Vagina (tissue), 2 donors: ENCODE measurements at regions not wholly inside any gene's neighbourhood (a gene's known extent, or its start where the extent isn't known, plus 50 kb on each side); places are given as distances from the start of the nearest gene placed in this dataset.
A peak's percentile ranks its signal among the peaks of the same experiment; 100 is the strongest.

Experiments used
- DNase-seq, 2 donors: peaks; one replicate each; pipeline ENCODE4 v3.0.0-alpha.2; 2017; ENCODE audit errors: extremely low spot score in 2 of 2
- H3K27ac ChIP-seq: fragments of 200-600 bp; sonication (generic); one replicate; pipeline ENCODE4 v1.5.1; 2019
- H3K27me3 ChIP-seq: fragments of 200-600 bp; sonication (generic); one replicate; pipeline ENCODE4 v1.5.1; 2019
- H3K36me3 ChIP-seq, 2 donors: fragments of 200-600 bp; sonication (generic); one replicate each; pipeline ENCODE4 v1.5.1; 2017 to 2019
- H3K4me1 ChIP-seq: fragments of 200-600 bp; sonication (generic); one replicate; pipeline ENCODE4 v1.5.1; 2019
- H3K4me3 ChIP-seq, 2 donors: fragments of 200-600 bp; sonication (generic); 1 replicate in 1 of 2; 2 replicates in 1 of 2; pipeline ENCODE4 v1.5.1; 2016 to 2019
- H3K9me3 ChIP-seq: fragments of 200-600 bp; sonication (generic); one replicate; pipeline ENCODE4 v1.5.1; 2019
- CTCF ChIP-seq, 3 experiments: fragments of 450-650 bp in 2 of 3; fragments of 200-600 bp in 1 of 3; sonication (generic) in 1 of 3; IDR thresholded peaks; one replicate each; pipeline ENCODE4 v1.5.1; 2017 to 2019; ENCODE audit warnings: antibody characterized with exemption in 3 of 3, mild to moderate bottlenecking in 2 of 3, moderate library complexity in 2 of 3
- POLR2A ChIP-seq, 2 donors: fragments of 450-650 bp; IDR thresholded peaks; one replicate each; pipeline ENCODE4 v1.6.1; 2017; ENCODE audit warnings: antibody characterized with exemption in 2 of 2, mild to moderate bottlenecking in 2 of 2, moderate library complexity in 2 of 2
- POLR2AphosphoS5 ChIP-seq, 2 donors: sonication (generic); formaldehyde crosslinking; IDR thresholded peaks; one replicate each; pipeline ENCODE4 v1.9.0; 2017; ENCODE audit warnings: antibody characterized with exemption in 2 of 2, mild to moderate bottlenecking in 2 of 2, low read depth in 1 of 2; ENCODE audit not compliant: insufficient read depth in 1 of 2
- intact Hi-C: fragments of 100-400 bp; cut with DNase I; formaldehyde crosslinking; loops from one replicate; pipeline ENCODE4 v1.15.1; 2023

GRCh38 chr5:107284822-107285525 lies 385.8 kb downstream of the EFNA5 start:
- Histone ChIP-seq H3K36me3 (no peaks in the 10 kb centered on the region), H3K4me3 (no peak overlapping the region), H3K4me1 (peaks cover under 1% of the 10 kb centered on the region), H3K27ac (no peak overlapping the region), H3K9me3 (no peaks in the 10 kb centered on the region), H3K27me3 (no peaks in the 10 kb centered on the region)
- intact Hi-C loops, result no loop called here
- TF ChIP-seq CTCF (IDR thresholded peaks at IDR 0.05) (no peak), POLR2AphosphoS5 (IDR thresholded peaks at IDR 0.05; ENCODE audit: insufficient read depth in 1 of 2, low read depth in 1 of 2) (peak in 1 of 2 donors; percentile 63)
- no peak for DNase-seq

- no peak overlapping the region for H3K4me3 ChIP-seq
- DNase-seq, result no peak
- H3K27ac ChIP-seq, result no peak overlapping the region
- TF ChIP-seq POLR2A (IDR thresholded peaks at IDR 0.05) (no peak), CTCF (IDR thresholded peaks at IDR 0.05) (no peak), POLR2AphosphoS5 (IDR thresholded peaks at IDR 0.05; ENCODE audit: insufficient read depth in 1 of 2, low read depth in 1 of 2) (no peak)
- H3K9me3 ChIP-seq, result no peaks in the 10 kb centered on the region
- H3K36me3 ChIP-seq, result no peaks in the 10 kb centered on the region
- no peaks in the 10 kb centered on the region for H3K4me1 ChIP-seq
- intact Hi-C loops, result no loop called here
- no peaks in the 10 kb centered on the region for H3K27me3 ChIP-seq
Measured at GRCh38 chr5:107282061-107282460, 388.7 kb downstream of the EFNA5 start.

DNA sequence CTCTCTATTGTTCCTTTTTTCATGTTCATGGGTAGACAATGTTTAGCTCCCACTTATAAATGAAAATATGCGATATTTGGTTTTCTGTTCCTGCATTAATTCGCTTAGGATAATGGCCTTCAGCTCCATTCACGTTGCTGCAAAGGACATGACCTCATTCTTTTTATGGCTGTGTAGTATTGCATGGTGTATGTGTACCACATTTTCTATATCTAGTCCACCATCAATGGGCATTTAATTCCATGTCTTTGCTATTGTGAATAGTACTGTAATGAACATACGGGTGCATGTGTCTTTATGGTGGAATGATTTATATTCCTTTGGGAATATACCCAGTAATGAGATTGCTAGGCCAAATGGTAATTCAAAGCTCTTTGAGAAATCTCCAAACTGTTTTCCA lies 392.0 kb downstream of the EFNA5 start:
- no peak for DNase-seq
- TF ChIP-seq CTCF (IDR thresholded peaks at IDR 0.05), result no peak
- no peak for TF ChIP-seq POLR2AphosphoS5 (IDR thresholded peaks at IDR 0.05; ENCODE audit: insufficient read depth in 1 of 2, low read depth in 1 of 2)
- no peak for TF ChIP-seq POLR2A (IDR thresholded peaks at IDR 0.05)
- no peak overlapping the region for H3K27ac ChIP-seq
- no peaks in the 10 kb centered on the region for H3K27me3 ChIP-seq
- no peaks in the 10 kb centered on the region for H3K36me3 ChIP-seq
- no peaks in the 10 kb centered on the region for H3K9me3 ChIP-seq
- H3K4me3 ChIP-seq, result no peak overlapping the region
- H3K4me1 ChIP-seq, result no peaks in the 10 kb centered on the region
- intact Hi-C loops, result no loop called here

DNA sequence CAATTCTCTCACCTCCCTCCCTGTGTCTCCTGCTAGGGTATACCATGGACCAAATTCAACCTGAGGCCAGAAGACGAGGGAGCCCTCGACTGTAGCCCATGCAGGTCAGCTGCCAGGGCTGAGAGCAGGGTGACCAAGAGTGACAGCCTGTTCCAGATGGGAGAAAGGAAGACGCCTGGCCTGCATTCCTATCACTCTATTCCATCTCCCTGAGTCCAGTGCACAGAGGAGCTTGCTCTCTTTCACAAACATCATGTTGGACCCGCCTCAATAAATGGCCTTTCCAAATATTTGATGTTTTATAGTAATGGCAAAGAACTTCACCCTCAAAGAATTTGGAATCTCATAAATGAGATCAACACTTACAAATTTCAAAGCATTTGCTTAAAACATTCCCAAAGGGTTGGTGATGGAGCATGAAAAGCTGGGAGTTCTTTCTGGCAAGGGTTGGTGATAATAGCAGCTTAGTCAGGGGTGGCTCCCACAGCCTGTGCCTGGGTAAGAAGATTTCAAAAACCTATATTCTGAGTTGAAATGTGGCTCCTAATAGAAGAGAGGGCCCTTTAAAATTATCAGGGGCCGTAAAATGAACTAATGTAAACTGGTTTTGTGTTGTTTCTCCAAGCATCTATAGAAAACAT lies 393.1 kb downstream of the EFNA5 start:
- Histone ChIP-seq H3K4me3 (no peak overlapping the region), H3K36me3 (no peaks in the 10 kb centered on the region), H3K27ac (no peak overlapping the region), H3K4me1 (no peaks in the 10 kb centered on the region), H3K9me3 (no peaks in the 10 kb centered on the region), H3K27me3 (no peaks in the 10 kb centered on the region)
- no peak for TF ChIP-seq POLR2A (IDR thresholded peaks at IDR 0.05)
- TF ChIP-seq CTCF (IDR thresholded peaks at IDR 0.05), result no peak
- no peak for TF ChIP-seq POLR2AphosphoS5 (IDR thresholded peaks at IDR 0.05; ENCODE audit: insufficient read depth in 1 of 2, low read depth in 1 of 2)
- DNase-seq, result no peak
- intact Hi-C loops, result no loop called here

DNA sequence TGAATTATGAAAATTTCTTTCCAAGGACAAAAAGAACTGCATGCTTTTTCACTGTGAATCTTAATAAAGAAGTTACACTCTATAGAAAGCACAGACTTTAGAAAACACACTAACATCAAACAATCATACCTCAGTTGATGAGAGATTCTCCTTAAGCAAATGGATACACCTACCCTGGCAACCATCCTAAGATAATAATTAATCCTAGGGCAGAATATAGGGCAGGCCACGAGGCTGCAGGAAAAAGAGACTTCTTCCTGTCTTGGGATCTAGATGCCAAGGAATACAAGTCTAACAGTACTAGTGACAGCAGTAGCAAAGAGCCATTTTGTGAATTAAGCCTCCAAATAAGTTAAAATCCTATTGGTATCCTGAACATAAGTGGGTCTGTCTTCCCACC lies 395.4 kb downstream of the EFNA5 start:
- Histone ChIP-seq H3K27ac (no peak overlapping the region), H3K27me3 (no peaks in the 10 kb centered on the region), H3K36me3 (no peaks in the 10 kb centered on the region), H3K4me3 (no peak overlapping the region), H3K4me1 (no peaks in the 10 kb centered on the region), H3K9me3 (no peaks in the 10 kb centered on the region)
- intact Hi-C loops, result no loop called here
- DNase-seq, result no peak
- TF ChIP-seq CTCF (IDR thresholded peaks at IDR 0.05), result no peak
- TF ChIP-seq POLR2A (IDR thresholded peaks at IDR 0.05), result no peak
- no peak for TF ChIP-seq POLR2AphosphoS5 (IDR thresholded peaks at IDR 0.05; ENCODE audit: insufficient read depth in 1 of 2, low read depth in 1 of 2)
